SU-DHL-6 (cell line): ENCODE measurements at regions not wholly inside any gene's neighbourhood (a gene's known extent, or its start where the extent isn't known, plus 50 kb on each side); places are given as distances from the start of the nearest gene placed in this dataset.
"Not testable (repeated sequence)": the region's sequence is repeated elsewhere in the genome, so short reads cannot be mapped to it uniquely, and the experiment has no call there.

Source experiments
- CTCF ChIP-seq: fragments of 200-600 bp; sonication (generic); IDR thresholded peaks from one replicate; pipeline ENCODE4 v1.5.1; 2017; ENCODE audit warnings: antibody characterized with exemption, mild to moderate bottlenecking, low read length, moderate library complexity; ENCODE audit not compliant: insufficient read depth, poor library complexity, severe bottlenecking
- EZH2phosphoT487 ChIP-seq: fragments of 200-600 bp; sonication (generic), shearing (Covaris generic); conservative IDR thresholded peaks from 2 replicates; pipeline ENCODE4 v1.6.1; 2018; ENCODE audit warnings: mild to moderate bottlenecking, antibody characterized with exemption, low read length, moderate library complexity, mixed read lengths

- TF ChIP-seq CTCF, EZH2phosphoT487: not testable (repeated sequence)
Observed at GRCh38 chr2:90151805-90152204, 1460.3 kb downstream of the RPIA start.
